ES-I3 (cell line): ENCODE measurements at regions not wholly inside any gene's neighbourhood (a gene's known extent, or its start where the extent isn't known, plus 50 kb on each side); places are given as distances from the start of the nearest gene placed in this dataset.
"Not testable (repeated sequence)": the region's sequence is repeated elsewhere in the genome, so short reads cannot be mapped to it uniquely, and the experiment has no call there.

ENCODE experiments used
- H3K36me3 ChIP-seq: 2 replicates; pipeline ENCODE4 v1.6.1; 2013; ENCODE audit warnings: mild to moderate bottlenecking, low read length, control low read depth, moderate library complexity; ENCODE audit not compliant: insufficient read depth
- H3K4me1 ChIP-seq: 2 replicates; pipeline ENCODE4 v1.6.1; 2013; ENCODE audit warnings: mild to moderate bottlenecking, control low read depth, low read length; ENCODE audit not compliant: insufficient read depth
- H3K9ac ChIP-seq: 2 replicates; pipeline ENCODE4 v1.6.1; 2013; ENCODE audit warnings: low read depth, mild to moderate bottlenecking, low read length, moderate library complexity
- H3K9me3 ChIP-seq: 2 replicates; pipeline ENCODE4 v1.6.1; 2013; ENCODE audit warnings: mild to moderate bottlenecking, low read length, moderate library complexity; ENCODE audit not compliant: control insufficient read depth, insufficient read depth

DNA sequence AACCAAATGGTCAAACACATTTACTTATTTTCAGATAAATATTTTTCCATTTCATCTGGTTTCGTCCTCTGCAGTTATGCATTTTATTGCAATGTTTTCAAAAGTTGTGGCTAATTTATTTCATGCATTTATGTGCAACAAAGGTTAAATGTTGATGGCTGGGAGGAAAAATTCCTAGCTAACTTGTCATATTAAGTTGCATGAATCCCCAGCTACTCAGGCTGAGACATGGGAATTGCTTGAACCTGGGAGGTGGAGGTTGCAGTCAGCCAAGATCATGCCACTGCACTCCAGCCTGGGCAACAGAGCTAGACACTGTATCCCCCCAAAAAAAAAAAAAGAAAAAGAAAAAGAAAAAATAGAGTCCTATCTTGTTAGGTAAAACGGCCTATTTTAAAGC, 1862.4 kb upstream of the RAG2 start:
- Histone ChIP-seq H3K36me3 (no peaks in the 10 kb centered on the region), H3K9me3 (no peaks in the 10 kb centered on the region), H3K9ac (no peak overlapping the region), H3K4me1 (no peaks in the 10 kb centered on the region)

- H3K9me3 ChIP-seq = no peaks in the 10 kb centered on the region
- H3K36me3 ChIP-seq = no peaks in the 10 kb centered on the region
- H3K4me1 ChIP-seq = no peaks in the 10 kb centered on the region
- no peak overlapping the region for H3K9ac ChIP-seq
These were observed 1858.3 kb upstream of the RAG2 start for GRCh38 chr11:38456371-38456770.

DNA sequence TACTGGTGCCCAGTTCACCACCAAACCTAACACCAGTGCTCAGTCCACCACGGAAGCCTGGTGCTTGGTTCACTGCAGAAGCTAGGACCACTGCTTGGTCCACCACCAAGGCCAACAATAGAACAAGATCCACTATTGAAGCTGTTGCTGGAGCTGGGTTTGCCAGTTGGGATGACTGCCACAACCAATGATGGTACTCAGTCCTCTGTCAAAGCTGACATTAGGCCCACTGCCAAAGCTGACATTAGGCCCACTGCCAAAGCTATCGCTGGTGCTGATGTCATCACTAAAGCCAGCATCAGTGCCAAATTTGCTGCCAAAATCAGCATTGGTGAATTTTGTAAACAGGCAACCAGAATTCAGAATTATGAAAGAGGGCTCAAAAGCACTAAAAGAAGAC, 1850.2 kb upstream of the RAG2 start:
- no peak overlapping the region for H3K9ac ChIP-seq
- no peaks in the 10 kb centered on the region for H3K36me3 ChIP-seq
- no peaks in the 10 kb centered on the region for H3K9me3 ChIP-seq
- H3K4me1 ChIP-seq = no peaks in the 10 kb centered on the region

DNA sequence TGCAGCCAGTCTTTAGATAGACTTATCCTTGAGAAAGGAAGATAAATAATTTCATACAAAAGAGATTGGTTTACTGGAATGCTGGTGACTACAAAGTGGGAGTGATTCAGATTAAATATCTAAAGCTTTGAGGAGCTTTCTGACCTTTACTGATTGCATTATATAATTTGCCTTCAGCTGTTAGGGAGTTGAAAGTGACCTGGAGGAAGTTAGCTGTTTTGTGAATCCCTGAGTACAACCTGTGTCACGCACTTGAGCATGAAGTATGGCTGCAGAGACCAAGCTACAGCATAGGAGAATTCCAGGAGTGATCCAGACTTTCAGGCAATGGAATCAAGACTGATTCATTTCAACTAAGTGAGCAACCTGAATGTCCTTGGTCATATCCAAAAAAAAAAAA, 1848.3 kb upstream of the RAG2 start:
- H3K9ac ChIP-seq = no peak overlapping the region
- H3K36me3 ChIP-seq = no peaks in the 10 kb centered on the region
- H3K4me1 ChIP-seq = no peaks in the 10 kb centered on the region
- H3K9me3 ChIP-seq = no peaks in the 10 kb centered on the region

- Histone ChIP-seq H3K9ac (no peak overlapping the region), H3K9me3 (no peaks in the 10 kb centered on the region), H3K36me3 (no peaks in the 10 kb centered on the region), H3K4me1 (peaks cover 3% of the 10 kb centered on the region; the same call in 1 of the 2 replicates)
These were observed 1840.1 kb upstream of the RAG2 start for GRCh38 chr11:38438091-38438490.

- no peaks in the 10 kb centered on the region for H3K9me3 ChIP-seq
- no peaks in the 10 kb centered on the region for H3K36me3 ChIP-seq
- H3K4me1 ChIP-seq = no peaks in the 10 kb centered on the region
- H3K9ac ChIP-seq = no peak overlapping the region
These were observed 1827.5 kb upstream of the RAG2 start for GRCh38 chr11:38425578-38425977.

- no peak overlapping the region for H3K9ac ChIP-seq
- H3K4me1 ChIP-seq = no peaks in the 10 kb centered on the region
- no peaks in the 10 kb centered on the region for H3K36me3 ChIP-seq
- H3K9me3 ChIP-seq = no peaks in the 10 kb centered on the region
These were observed 1825.0 kb upstream of the RAG2 start for GRCh38 chr11:38423042-38423441.

GRCh38 chr11:38416141-38416540, 1818.1 kb upstream of the RAG2 start:
- H3K9me3 ChIP-seq = no peaks in the 10 kb centered on the region
- H3K4me1 ChIP-seq = no peaks in the 10 kb centered on the region
- no peaks in the 10 kb centered on the region for H3K36me3 ChIP-seq
- H3K9ac ChIP-seq = no peak overlapping the region

- Histone ChIP-seq H3K9me3 (no peaks in the 10 kb centered on the region), H3K36me3 (no peaks in the 10 kb centered on the region), H3K9ac (no peak overlapping the region), H3K4me1 (no peaks in the 10 kb centered on the region)
These were observed 1813.1 kb upstream of the RAG2 start for GRCh38 chr11:38411149-38411548.

GRCh38 chr11:38402063-38402462, 1804.0 kb upstream of the RAG2 start:
- H3K9ac ChIP-seq = no peak overlapping the region
- H3K9me3 ChIP-seq = no peaks in the 10 kb centered on the region
- H3K4me1 ChIP-seq = no peaks in the 10 kb centered on the region
- H3K36me3 ChIP-seq = no peaks in the 10 kb centered on the region

GRCh38 chr11:38392176-38392575, 1794.1 kb upstream of the RAG2 start:
- peaks cover 13% of the 10 kb centered on the region for H3K4me1 ChIP-seq
- no peak overlapping the region for H3K9ac ChIP-seq
- no peaks in the 10 kb centered on the region for H3K36me3 ChIP-seq
- no peaks in the 10 kb centered on the region for H3K9me3 ChIP-seq

- H3K9me3 ChIP-seq = no peaks in the 10 kb centered on the region
- no peaks in the 10 kb centered on the region for H3K36me3 ChIP-seq
- H3K9ac ChIP-seq = no peak overlapping the region
- H3K4me1 ChIP-seq = no peaks in the 10 kb centered on the region
These were observed 1786.5 kb upstream of the RAG2 start for GRCh38 chr11:38384568-38384967.

DNA sequence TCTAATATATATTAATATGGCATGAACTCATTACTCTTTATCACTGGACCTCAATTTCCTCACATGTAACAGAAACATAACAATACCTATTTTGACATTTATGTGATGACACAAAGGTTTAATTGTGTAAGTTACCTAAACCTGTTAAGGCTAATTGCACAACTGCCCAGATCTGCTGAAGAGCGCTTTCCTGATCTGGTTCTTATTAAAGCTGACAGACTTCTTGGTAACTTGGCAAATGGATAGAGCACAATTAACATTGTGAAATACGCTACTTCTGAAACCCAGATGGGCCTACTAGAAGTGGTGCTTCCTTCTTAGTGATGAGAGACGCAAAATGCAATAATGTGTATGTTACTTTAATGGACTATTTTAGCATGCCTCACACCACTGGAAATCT, 1767.2 kb upstream of the RAG2 start:
- no peaks in the 10 kb centered on the region for H3K9me3 ChIP-seq
- H3K9ac ChIP-seq = no peak overlapping the region
- no peaks in the 10 kb centered on the region for H3K4me1 ChIP-seq
- no peaks in the 10 kb centered on the region for H3K36me3 ChIP-seq

GRCh38 chr11:38356255-38356654, 1758.2 kb upstream of the RAG2 start:
- H3K9me3 ChIP-seq = peaks cover 3% of the 10 kb centered on the region; the same call in 1 of the 2 replicates
- H3K4me1 ChIP-seq = no peaks in the 10 kb centered on the region
- no peak overlapping the region for H3K9ac ChIP-seq
- H3K36me3 ChIP-seq = no peaks in the 10 kb centered on the region

GRCh38 chr11:38345286-38345685, 1747.2 kb upstream of the RAG2 start:
- no peaks in the 10 kb centered on the region for H3K9me3 ChIP-seq
- H3K4me1 ChIP-seq = no peaks in the 10 kb centered on the region
- no peaks in the 10 kb centered on the region for H3K36me3 ChIP-seq
- no peak overlapping the region for H3K9ac ChIP-seq

- not testable (repeated sequence) for H3K9ac ChIP-seq, H3K9me3 ChIP-seq, H3K4me1 ChIP-seq
These were observed 1743.6 kb upstream of the RAG2 start for GRCh38 chr11:38341612-38342011.

More at GRCh38 chr11:38341612-38342011, 1743.6 kb upstream of the RAG2 start:
- not testable (repeated sequence) for H3K36me3 ChIP-seq
